Fibroblast of lung (primary cell): ENCODE measurements at regions not wholly inside any gene's neighbourhood (a gene's known extent, or its start where the extent isn't known, plus 50 kb on each side); places are given as distances from the start of the nearest gene placed in this dataset.

Experiments used
- CTCF ChIP-seq, 2 donors: IDR thresholded peaks in 1 of 2; conservative IDR thresholded peaks in 1 of 2; 1 replicate in 1 of 2; 2 replicates in 1 of 2; pipeline ENCODE4 v1.5.1; 2011 to 2012; ENCODE audit warnings: low read length in 2 of 2, control low read depth in 1 of 2, inconsistent platforms in 1 of 2, low read depth in 1 of 2, mild to moderate bottlenecking in 1 of 2
- EZH2 ChIP-seq: IDR thresholded peaks from 2 replicates; pipeline ENCODE4 v1.5.1; 2012; ENCODE audit warnings: low read length, control low read depth, mild to moderate bottlenecking; ENCODE audit errors: missing control alignments

GRCh38 chr3:22859618-22860017, 343.5 kb upstream of the UBE2E2 start:
- no peak for TF ChIP-seq CTCF (conservative IDR thresholded peaks at IDR 0.05 in 1 of 2, IDR thresholded peaks at IDR 0.05 in 1 of 2; ENCODE audit: low read depth in 1 of 2, low read length in 2 of 2)
- no peak for TF ChIP-seq EZH2
